Panc1 (cell line): ENCODE measurements at regions not wholly inside any gene's neighbourhood (a gene's known extent, or its start where the extent isn't known, plus 50 kb on each side); places are given as distances from the start of the nearest gene placed in this dataset.

Source experiments
- POLR2AphosphoS5 ChIP-seq: IDR thresholded peaks from 2 replicates; pipeline ENCODE4 v1.6.1; 2012; ENCODE audit warnings: mild to moderate bottlenecking, low read depth, low read length, moderate library complexity
- SIN3A ChIP-seq: IDR thresholded peaks from 2 replicates; pipeline ENCODE4 v1.6.1; 2012; ENCODE audit warnings: low read depth, mild to moderate bottlenecking, low read length, moderate library complexity, borderline replicate concordance; ENCODE audit not compliant: insufficient read depth
- TCF7L2 ChIP-seq: IDR thresholded peaks from 2 replicates; pipeline ENCODE4 v1.6.1; 2011; ENCODE audit warnings: mild to moderate bottlenecking, low read depth, low read length, inconsistent platforms
- TF ChIP-seq, protein P1 (sequence below): fragments of 450-650 bp; IDR thresholded peaks from 2 replicates; pipeline ENCODE4 v1.5.1; 2017; ENCODE audit warnings: mild to moderate bottlenecking
- TF ChIP-seq, protein P2 (sequence below), 2 experiments: IDR thresholded peaks; 2 replicates each; pipeline ENCODE4 v1.6.1; 2011 to 2012; ENCODE audit warnings: low read depth in 2 of 2, control low read depth in 1 of 2, low read length in 1 of 2, mild to moderate bottlenecking in 1 of 2, moderate library complexity in 1 of 2; ENCODE audit not compliant: insufficient read depth in 1 of 2

DNA sequence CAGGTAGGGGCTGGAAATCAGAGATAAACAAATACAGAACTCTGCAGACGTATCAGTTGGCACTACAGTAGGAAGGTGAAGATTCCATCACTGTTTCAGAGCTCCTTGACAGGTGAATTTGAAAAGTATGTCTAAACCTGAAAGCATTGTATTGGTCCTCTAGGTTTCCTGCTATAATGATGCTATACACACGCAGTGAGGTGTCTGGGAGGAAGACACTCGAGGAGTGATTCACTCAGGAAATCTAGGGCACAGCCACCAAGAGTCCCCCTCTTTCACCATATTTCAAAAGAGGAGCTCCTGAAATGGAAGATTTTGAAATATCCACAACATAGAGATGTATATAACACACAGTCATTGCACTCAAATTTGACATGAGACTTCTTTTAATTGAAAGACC is 331.0 kb upstream of the DACH1 start:
- TF ChIP-seq, protein P1, sequence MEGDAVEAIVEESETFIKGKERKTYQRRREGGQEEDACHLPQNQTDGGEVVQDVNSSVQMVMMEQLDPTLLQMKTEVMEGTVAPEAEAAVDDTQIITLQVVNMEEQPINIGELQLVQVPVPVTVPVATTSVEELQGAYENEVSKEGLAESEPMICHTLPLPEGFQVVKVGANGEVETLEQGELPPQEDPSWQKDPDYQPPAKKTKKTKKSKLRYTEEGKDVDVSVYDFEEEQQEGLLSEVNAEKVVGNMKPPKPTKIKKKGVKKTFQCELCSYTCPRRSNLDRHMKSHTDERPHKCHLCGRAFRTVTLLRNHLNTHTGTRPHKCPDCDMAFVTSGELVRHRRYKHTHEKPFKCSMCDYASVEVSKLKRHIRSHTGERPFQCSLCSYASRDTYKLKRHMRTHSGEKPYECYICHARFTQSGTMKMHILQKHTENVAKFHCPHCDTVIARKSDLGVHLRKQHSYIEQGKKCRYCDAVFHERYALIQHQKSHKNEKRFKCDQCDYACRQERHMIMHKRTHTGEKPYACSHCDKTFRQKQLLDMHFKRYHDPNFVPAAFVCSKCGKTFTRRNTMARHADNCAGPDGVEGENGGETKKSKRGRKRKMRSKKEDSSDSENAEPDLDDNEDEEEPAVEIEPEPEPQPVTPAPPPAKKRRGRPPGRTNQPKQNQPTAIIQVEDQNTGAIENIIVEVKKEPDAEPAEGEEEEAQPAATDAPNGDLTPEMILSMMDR, result no peak
- TF ChIP-seq POLR2AphosphoS5 (no peak), TCF7L2 (no peak), SIN3A (no peak)
- TF ChIP-seq, protein P2, sequence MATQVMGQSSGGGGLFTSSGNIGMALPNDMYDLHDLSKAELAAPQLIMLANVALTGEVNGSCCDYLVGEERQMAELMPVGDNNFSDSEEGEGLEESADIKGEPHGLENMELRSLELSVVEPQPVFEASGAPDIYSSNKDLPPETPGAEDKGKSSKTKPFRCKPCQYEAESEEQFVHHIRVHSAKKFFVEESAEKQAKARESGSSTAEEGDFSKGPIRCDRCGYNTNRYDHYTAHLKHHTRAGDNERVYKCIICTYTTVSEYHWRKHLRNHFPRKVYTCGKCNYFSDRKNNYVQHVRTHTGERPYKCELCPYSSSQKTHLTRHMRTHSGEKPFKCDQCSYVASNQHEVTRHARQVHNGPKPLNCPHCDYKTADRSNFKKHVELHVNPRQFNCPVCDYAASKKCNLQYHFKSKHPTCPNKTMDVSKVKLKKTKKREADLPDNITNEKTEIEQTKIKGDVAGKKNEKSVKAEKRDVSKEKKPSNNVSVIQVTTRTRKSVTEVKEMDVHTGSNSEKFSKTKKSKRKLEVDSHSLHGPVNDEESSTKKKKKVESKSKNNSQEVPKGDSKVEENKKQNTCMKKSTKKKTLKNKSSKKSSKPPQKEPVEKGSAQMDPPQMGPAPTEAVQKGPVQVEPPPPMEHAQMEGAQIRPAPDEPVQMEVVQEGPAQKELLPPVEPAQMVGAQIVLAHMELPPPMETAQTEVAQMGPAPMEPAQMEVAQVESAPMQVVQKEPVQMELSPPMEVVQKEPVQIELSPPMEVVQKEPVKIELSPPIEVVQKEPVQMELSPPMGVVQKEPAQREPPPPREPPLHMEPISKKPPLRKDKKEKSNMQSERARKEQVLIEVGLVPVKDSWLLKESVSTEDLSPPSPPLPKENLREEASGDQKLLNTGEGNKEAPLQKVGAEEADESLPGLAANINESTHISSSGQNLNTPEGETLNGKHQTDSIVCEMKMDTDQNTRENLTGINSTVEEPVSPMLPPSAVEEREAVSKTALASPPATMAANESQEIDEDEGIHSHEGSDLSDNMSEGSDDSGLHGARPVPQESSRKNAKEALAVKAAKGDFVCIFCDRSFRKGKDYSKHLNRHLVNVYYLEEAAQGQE (IDR thresholded peaks at IDR 0.05; ENCODE audit: insufficient read depth in 1 of 2, low read depth in 2 of 2, low read length in 1 of 2), result no peak
